ENCODE measurements at regions not wholly inside any gene's neighbourhood (a gene's known extent, or its start where the extent isn't known, plus 50 kb on each side); places are given as distances from the start of the nearest gene placed in this dataset.

DNA sequence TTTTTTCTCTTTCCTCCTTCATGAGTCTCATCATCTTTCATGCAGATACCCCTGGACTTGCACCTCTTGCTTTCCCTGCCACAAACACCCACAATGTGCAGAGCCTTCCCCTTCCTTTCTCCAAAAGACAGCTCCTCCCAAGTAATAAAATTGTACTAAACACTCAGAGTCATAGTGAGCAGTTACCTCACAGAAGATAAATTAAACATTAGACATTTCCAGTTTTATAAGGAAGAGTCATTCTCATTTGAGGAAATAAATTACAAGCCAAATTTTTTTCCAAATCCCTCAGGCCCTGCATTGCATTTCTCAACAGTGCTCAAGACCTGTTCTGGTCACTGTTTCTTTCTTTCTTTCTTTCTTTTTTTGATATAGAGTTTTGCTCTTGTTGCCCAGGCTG is 131.5 kb downstream of the ATPSCKMT start:
- no peak for DNase-seq (ENCODE audit: extremely low read depth, low read depth)
- TF ChIP-seq, protein P1, sequence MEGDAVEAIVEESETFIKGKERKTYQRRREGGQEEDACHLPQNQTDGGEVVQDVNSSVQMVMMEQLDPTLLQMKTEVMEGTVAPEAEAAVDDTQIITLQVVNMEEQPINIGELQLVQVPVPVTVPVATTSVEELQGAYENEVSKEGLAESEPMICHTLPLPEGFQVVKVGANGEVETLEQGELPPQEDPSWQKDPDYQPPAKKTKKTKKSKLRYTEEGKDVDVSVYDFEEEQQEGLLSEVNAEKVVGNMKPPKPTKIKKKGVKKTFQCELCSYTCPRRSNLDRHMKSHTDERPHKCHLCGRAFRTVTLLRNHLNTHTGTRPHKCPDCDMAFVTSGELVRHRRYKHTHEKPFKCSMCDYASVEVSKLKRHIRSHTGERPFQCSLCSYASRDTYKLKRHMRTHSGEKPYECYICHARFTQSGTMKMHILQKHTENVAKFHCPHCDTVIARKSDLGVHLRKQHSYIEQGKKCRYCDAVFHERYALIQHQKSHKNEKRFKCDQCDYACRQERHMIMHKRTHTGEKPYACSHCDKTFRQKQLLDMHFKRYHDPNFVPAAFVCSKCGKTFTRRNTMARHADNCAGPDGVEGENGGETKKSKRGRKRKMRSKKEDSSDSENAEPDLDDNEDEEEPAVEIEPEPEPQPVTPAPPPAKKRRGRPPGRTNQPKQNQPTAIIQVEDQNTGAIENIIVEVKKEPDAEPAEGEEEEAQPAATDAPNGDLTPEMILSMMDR (IDR thresholded peaks at IDR 0.05; ENCODE audit: low read depth, low read length) = no peak

DNA sequence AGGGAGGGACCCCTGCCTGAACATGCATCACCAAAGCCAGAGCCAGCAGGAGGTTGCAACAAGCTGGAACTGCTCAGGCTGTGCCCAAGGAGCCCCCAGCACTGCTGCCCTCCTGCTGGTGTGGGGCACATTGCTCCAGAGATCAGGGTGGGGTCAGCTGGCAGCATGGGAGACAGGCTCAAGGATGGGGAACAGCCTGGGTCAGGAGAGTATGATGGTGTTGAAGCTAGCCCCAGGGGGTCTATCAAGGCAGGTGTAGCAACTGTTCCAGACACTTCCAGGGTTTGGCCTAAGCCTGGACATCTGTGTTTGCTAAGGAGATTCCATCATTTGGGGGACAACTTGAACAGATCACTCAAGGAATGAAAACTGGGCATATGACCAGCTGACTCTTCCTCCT is 133.1 kb downstream of the ATPSCKMT start:
- TF ChIP-seq, protein P1 (IDR thresholded peaks at IDR 0.05; ENCODE audit: low read depth, low read length) = no peak
- DNase-seq (ENCODE audit: extremely low read depth, low read depth) = no peak

DNA sequence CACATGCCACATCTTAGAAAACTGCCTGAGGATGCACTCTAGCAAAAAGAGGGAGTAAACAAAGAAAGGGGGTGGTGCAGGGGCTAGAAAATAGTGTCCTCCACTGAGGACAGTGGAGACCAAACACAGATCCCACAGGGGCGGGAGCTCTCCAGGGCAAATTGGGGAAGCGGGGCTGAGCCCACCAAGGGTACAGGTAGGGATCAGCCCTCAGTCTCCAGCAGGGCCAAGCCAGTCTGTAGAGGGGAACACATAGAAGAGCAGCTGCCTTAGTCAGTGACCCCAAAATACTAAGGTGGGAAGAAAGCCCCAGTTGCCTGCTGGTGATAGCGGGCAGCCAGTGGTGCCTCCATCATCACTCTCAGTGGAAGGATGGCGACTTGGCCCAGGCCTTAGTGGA is 134.0 kb downstream of the ATPSCKMT start:
- DNase-seq (ENCODE audit: extremely low read depth, low read depth) = no peak
- TF ChIP-seq, protein P1 (IDR thresholded peaks at IDR 0.05; ENCODE audit: low read depth, low read length) = no peak

DNA sequence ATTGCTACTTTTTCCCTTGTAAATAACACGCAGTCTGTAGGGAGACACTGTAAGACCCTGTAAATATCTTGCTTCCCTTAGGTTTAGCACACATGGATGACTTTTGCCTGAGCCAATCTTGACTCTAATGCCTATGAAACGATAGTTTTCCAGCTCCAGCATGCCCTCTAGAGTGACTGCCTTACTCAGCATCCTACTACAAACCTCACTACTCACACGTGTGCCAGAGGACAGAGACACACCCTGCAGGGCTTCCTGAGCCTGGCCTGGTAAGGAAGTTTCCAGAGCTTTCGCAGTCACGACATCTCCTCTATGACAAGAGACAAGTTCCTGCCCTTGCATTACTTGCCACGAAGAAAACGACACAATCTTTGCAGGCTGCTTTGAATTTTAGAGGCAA is 138.1 kb downstream of the ATPSCKMT start:
- TF ChIP-seq, protein P1 (IDR thresholded peaks at IDR 0.05; ENCODE audit: low read depth, low read length) = peak; percentile 77
- peak; percentile 44 for DNase-seq (ENCODE audit: extremely low read depth, low read depth)

DNA sequence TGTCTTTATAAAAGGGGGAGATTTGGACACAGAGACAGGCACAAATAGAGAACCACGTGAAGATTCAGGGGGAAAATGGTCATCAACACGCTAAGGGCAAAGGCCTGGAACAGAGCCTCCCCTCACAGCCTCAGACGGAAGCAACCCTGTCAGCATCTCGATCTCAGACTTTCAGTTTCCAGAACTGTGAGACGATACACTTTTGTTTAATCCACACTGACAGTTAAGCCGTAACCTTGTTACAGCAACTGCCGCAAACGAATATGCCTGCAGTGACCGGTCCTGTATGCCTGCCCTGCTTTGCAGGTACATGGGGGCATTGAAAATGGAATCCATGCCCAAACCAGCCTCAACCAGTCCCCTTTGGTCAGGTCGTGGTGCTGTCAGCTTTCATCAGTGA is 139.5 kb downstream of the ATPSCKMT start:
- TF ChIP-seq, protein P1 (IDR thresholded peaks at IDR 0.05; ENCODE audit: low read depth, low read length) = no peak
- DNase-seq (ENCODE audit: extremely low read depth, low read depth) = no peak

DNA sequence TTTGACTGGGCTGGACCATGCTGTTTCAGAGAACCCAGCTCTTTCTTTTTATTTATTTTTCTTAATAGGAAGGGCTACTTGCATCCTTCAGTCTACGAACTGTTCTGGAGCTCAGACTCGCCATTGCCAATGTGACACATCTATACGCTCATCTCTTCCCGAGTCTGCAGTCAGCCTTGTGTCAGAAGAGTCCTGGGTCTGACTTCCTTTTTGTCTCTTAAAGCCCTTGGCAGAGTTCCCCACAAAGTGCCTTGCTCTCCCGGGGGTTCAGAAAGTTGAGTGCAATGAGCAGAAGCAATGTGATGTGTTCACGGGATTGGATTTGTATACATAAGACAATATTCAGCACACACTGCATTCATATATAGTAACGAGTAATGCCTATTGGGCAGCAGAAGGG is 140.4 kb downstream of the ATPSCKMT start:
- TF ChIP-seq, protein P1 (IDR thresholded peaks at IDR 0.05; ENCODE audit: low read depth, low read length) = no peak
- no peak for DNase-seq (ENCODE audit: extremely low read depth, low read depth)

DNA sequence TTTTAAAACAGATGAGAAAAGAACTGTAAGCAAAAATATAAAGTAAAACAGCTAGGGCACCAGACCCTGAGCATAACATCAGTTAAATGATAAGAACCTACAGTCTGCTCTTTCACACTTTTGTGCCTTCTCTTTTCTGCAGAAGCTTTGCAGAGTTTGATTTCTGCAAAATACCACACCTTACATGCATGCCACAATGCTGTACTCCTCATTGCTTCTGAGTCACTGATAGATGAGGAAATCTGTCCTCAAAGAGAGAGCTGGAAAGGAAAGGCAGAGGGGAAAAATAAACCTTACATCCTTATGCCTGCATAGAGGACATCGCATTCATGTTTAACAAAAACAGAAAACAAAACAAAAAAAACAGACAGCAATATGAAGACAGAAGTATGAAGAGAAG is 142.9 kb downstream of the ATPSCKMT start:
- DNase-seq (ENCODE audit: extremely low read depth, low read depth) = no peak
- TF ChIP-seq, protein P1 (IDR thresholded peaks at IDR 0.05; ENCODE audit: low read depth, low read length) = no peak
